Prostate gland (tissue), 2 donors: ENCODE measurements at regions not wholly inside any gene's neighbourhood (a gene's known extent, or its start where the extent isn't known, plus 50 kb on each side); places are given as distances from the start of the nearest gene placed in this dataset.

Experiments
- DNase-seq: peaks from one replicate; pipeline ENCODE4 v3.0.0-alpha.2; 2019; ENCODE audit warnings: low spot score
- H3K27ac ChIP-seq, 2 donors: fragments of 200-600 bp; sonication (generic); 2 replicates each; pipeline ENCODE4 v1.5.1; 2017 to 2019
- H3K27me3 ChIP-seq: fragments of 200-600 bp; sonication (generic); replicated peaks from 2 replicates; pipeline ENCODE4 v1.5.1; 2019; ENCODE audit not compliant: insufficient read depth
- H3K36me3 ChIP-seq, 2 donors: fragments of 200-600 bp; sonication (generic); 1 replicate in 1 of 2; 2 replicates in 1 of 2; pipeline versions ENCODE4 v1.5.1 to v1.8.1; 2017 to 2019
- H3K4me1 ChIP-seq: fragments of 200-600 bp; sonication (generic); replicated peaks from 2 replicates; pipeline ENCODE4 v1.5.1; 2019
- H3K4me3 ChIP-seq, 2 donors: fragments of 200-600 bp; sonication (generic); 2 replicates each; pipeline ENCODE4 v1.5.1; 2017 to 2019
- H3K9me3 ChIP-seq: fragments of 200-600 bp; sonication (generic); 2 replicates; pipeline ENCODE4 v1.5.1; 2017
- CTCF ChIP-seq, 4 experiments: fragments of 200-600 bp in 2 of 4; fragments of 450-650 bp in 2 of 4; sonication (generic) in 2 of 4; IDR thresholded peaks; 1 replicate in 3 of 4; 2 replicates in 1 of 4; pipeline ENCODE4 v1.5.1; 2016 to 2019; ENCODE audit warnings: antibody characterized with exemption in 4 of 4, mild to moderate bottlenecking in 2 of 4, moderate library complexity in 2 of 4
- POLR2A ChIP-seq: fragments of 450-650 bp; IDR thresholded peaks from one replicate; pipeline ENCODE4 v1.6.1; 2016; ENCODE audit warnings: antibody characterized with exemption, mild to moderate bottlenecking
- POLR2AphosphoS5 ChIP-seq: sonication (generic); formaldehyde crosslinking; IDR thresholded peaks from one replicate; pipeline ENCODE4 v1.6.1; 2017; ENCODE audit warnings: antibody characterized with exemption
- WGBS: methylation state at CpG from one replicate; pipeline ENCODE4 v1.1.5; 2018; 5-methylcytosine and 5-hydroxymethylcytosine counted together
- intact Hi-C: fragments of 100-400 bp; cut with DNase I; formaldehyde crosslinking; loops from one replicate; pipeline ENCODE4 v1.14.2; 2022

GRCh38 chr2:9096761-9097160, 93.3 kb upstream of the MBOAT2 start:
- WGBS, result 96% methylated on average over 13 of the region's 13 CpGs
- H3K9me3 ChIP-seq, result no peaks in the 10 kb centered on the region
- no peak for DNase-seq
- no peaks in the 10 kb centered on the region for H3K27me3 ChIP-seq
- no peaks in the 10 kb centered on the region for H3K4me1 ChIP-seq
- H3K4me3 ChIP-seq, result no peak overlapping the region
- no peak overlapping the region for H3K27ac ChIP-seq
- TF ChIP-seq POLR2A (no peak), POLR2AphosphoS5 (no peak), CTCF (IDR thresholded peaks at IDR 0.05) (no peak)
- intact Hi-C loops, result no loop called here
- no peaks in the 10 kb centered on the region for H3K36me3 ChIP-seq

DNA sequence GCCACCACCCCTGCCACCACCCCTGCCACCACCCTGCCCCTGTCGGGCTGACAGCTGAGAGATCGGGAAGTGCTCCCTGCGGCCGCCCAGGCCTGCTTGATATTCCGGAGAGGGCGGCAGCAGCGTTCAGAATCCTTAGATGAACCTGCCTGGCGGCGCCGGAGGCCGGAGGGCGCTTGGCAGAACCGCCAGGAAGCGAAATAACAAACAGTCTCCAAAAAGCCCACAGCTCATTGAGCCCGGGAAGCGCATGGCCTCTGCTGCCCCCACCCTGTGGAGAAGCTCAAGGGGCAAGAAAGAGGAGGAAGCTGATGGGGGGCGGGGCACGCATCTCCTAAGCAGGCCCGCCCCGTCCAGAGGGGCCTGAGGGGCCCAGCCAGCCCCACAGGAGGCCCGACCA, 92.2 kb upstream of the MBOAT2 start:
- TF ChIP-seq CTCF (IDR thresholded peaks at IDR 0.05), result peak in 1 of 4 experiments; percentile 24
- TF ChIP-seq POLR2A, result no peak
- Histone ChIP-seq H3K27ac (no peak overlapping the region), H3K9me3 (no peaks in the 10 kb centered on the region), H3K4me1 (no peaks in the 10 kb centered on the region), H3K36me3 (no peaks in the 10 kb centered on the region), H3K4me3 (no peak overlapping the region), H3K27me3 (no peaks in the 10 kb centered on the region)
- intact Hi-C loops, result no loop called here
- WGBS, result 16% methylated on average over 21 of the region's 21 CpGs
- DNase-seq, result no peak

DNA sequence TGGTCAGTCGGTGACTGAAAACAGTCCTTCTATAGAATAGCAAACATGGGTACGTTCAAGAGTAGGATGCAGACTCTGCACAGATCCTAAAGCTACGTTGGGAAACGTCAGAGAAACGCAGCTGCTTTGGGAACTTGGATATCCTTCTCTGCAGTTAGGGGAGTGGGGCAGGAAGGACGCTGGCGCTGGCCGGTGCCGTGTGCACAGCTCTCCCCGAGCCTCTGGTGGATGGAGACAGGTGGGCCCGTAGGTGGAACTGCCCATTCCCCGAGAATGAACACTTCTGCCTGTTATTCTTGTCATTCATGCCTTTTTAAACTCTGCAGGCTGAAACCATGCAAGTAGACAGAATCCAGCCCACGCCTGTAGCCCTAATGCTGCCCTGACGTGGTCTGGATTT, 91.7 kb upstream of the MBOAT2 start:
- H3K27ac ChIP-seq, result no peak overlapping the region
- H3K9me3 ChIP-seq, result no peaks in the 10 kb centered on the region

GRCh38 chr2:9094117-9094516, 90.6 kb upstream of the MBOAT2 start:
- WGBS, result 97% methylated on average over 13 of the region's 14 CpGs
- Histone ChIP-seq H3K9me3 (no peaks in the 10 kb centered on the region), H3K27me3 (no peaks in the 10 kb centered on the region), H3K4me1 (no peaks in the 10 kb centered on the region), H3K27ac (no peak overlapping the region), H3K4me3 (no peak overlapping the region), H3K36me3 (no peaks in the 10 kb centered on the region)
- intact Hi-C loops, result no loop called here
- DNase-seq, result no peak
- TF ChIP-seq POLR2A, result no peak

More for the DNA sequence above, 91.7 kb upstream of the MBOAT2 start:
- 76% methylated on average over 14 of the region's 14 CpGs for WGBS
- DNase-seq, result no peak
- H3K27me3 ChIP-seq, result no peaks in the 10 kb centered on the region
- intact Hi-C loops, result no loop called here
- no peaks in the 10 kb centered on the region for H3K4me1 ChIP-seq
- no peak overlapping the region for H3K4me3 ChIP-seq
- TF ChIP-seq CTCF (IDR thresholded peaks at IDR 0.05) (no peak), POLR2A (no peak), POLR2AphosphoS5 (no peak)
- H3K36me3 ChIP-seq, result no peaks in the 10 kb centered on the region

DNA sequence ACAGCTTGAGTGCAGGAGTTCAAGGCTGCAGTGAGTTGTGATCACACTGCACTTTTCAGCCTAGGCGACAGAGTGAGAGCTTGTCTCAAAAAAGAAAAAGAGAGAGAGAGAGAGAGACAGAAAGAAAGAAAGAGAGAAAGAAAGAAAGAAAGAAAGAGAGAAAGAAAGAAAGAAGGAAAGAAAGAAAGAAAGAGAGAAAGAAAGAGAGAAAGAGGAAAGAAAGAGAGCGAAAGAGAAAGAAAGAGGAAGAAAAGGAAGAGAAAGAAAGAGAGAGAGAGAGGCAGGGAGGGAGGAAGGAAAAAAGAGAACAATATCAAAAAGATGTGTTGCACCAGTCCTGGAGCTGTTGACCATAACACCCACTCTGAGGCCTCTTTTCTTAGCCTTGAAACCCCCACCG, 89.8 kb upstream of the MBOAT2 start:
- no peak for TF ChIP-seq POLR2AphosphoS5
- no peak for TF ChIP-seq CTCF (IDR thresholded peaks at IDR 0.05)
- Histone ChIP-seq H3K27ac (no peak overlapping the region), H3K36me3 (no peaks in the 10 kb centered on the region), H3K27me3 (no peaks in the 10 kb centered on the region), H3K4me1 (no peaks in the 10 kb centered on the region), H3K4me3 (no peak overlapping the region), H3K9me3 (no peaks in the 10 kb centered on the region)
- 87% methylated on average over 3 of the region's 3 CpGs for WGBS
- intact Hi-C loops, result no loop called here
- DNase-seq, result no peak
